Activated CD8-positive, alpha-beta T cell treated with anti-CD3 and anti-CD28 coated beads for 36 hours (primary cell): ENCODE measurements at regions not wholly inside any gene's neighbourhood (a gene's known extent, or its start where the extent isn't known, plus 50 kb on each side); places are given as distances from the start of the nearest gene placed in this dataset.

Source experiments
- ATAC-seq: fragments of 200-7000 bp; cut with Tn5 transposase; one replicate; pipeline ENCODE4 v1.10.0; 2021; ENCODE audit warnings: mild to moderate bottlenecking, moderate library complexity
- CTCF ChIA-PET: fragments of 350-600 bp; sonication (Branson Sonifier 250); formaldehyde crosslinking; loops from one replicate; lab custom pipeline; 2021; ENCODE audit warnings: antibody characterized with exemption; lab: Charles Lee
- POLR2A ChIA-PET: fragments of 350-600 bp; sonication (Branson Sonifier 250); formaldehyde crosslinking; loops from one replicate; lab custom pipeline; 2021; ENCODE audit warnings: antibody characterized with exemption; lab: Charles Lee
- DNase-seq: peaks from one replicate; pipeline ENCODE4 v3.0.0-alpha.2; 2020
- H3K27ac Mint-ChIP-seq: one replicate; pipeline ENCODE4 v1.8.0; 2021; ENCODE audit warnings: mild to moderate bottlenecking, mixed read lengths
- H3K27me3 Mint-ChIP-seq: one replicate; pipeline ENCODE4 v1.8.0; 2021; ENCODE audit warnings: mixed read lengths
- H3K36me3 Mint-ChIP-seq: one replicate; pipeline ENCODE4 v1.8.0; 2021; ENCODE audit warnings: low read depth, mixed read lengths
- H3K4me1 Mint-ChIP-seq: one replicate; pipeline ENCODE4 v1.8.0; 2021; ENCODE audit warnings: low read depth, mixed read lengths
- H3K4me3 Mint-ChIP-seq: one replicate; pipeline ENCODE4 v1.8.0; 2021; ENCODE audit warnings: mild to moderate bottlenecking, moderate library complexity, mixed read lengths
- H3K9me3 Mint-ChIP-seq: one replicate; pipeline ENCODE4 v1.8.0; 2021; ENCODE audit warnings: mixed read lengths
- CTCF ChIP-seq: fragments of 200-600 bp; IDR thresholded peaks from one replicate; pipeline ENCODE4 v1.8.0; 2022; ENCODE audit warnings: antibody characterized with exemption, mild to moderate bottlenecking
- intact Hi-C: fragments of 100-400 bp; cut with micrococcal nuclease; formaldehyde crosslinking; loops from one replicate; pipeline ENCODE4 v1.10.0; 2022

DNA sequence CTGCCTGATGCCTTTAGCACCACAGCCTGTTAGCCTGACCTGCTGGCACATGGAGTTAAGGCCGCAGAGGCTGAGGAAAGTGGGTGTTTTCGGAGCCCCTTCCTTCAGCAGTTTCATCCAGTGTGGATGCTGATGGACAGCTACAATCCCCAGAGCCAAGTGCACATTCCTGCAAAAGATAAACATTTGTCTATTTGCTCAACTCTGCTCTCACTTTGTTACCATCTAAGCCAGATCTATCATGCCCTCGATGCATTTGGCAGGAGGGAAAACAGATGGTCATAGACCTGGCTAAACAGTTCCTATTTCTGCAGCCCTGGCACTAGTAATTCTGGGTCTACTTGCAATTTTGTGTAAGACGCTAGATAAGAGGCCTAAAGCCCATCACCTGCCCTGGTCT is 312.9 kb upstream of the RASGRP1 start:
- H3K9me3 Mint-ChIP-seq = no peaks in the 10 kb centered on the region
- DNase-seq (no peak), ATAC-seq (no peak)
- no peak overlapping the region for H3K4me3 Mint-ChIP-seq
- TF ChIP-seq CTCF = no peak
- H3K27me3 Mint-ChIP-seq = peaks cover 4% of the 10 kb centered on the region
- CTCF ChIA-PET = no interaction called here
- POLR2A ChIA-PET = no interaction called here
- intact Hi-C loops = no loop called here
- H3K4me1 Mint-ChIP-seq = no peaks in the 10 kb centered on the region
- H3K36me3 Mint-ChIP-seq = no peaks in the 10 kb centered on the region
- H3K27ac Mint-ChIP-seq = no peak overlapping the region

DNA sequence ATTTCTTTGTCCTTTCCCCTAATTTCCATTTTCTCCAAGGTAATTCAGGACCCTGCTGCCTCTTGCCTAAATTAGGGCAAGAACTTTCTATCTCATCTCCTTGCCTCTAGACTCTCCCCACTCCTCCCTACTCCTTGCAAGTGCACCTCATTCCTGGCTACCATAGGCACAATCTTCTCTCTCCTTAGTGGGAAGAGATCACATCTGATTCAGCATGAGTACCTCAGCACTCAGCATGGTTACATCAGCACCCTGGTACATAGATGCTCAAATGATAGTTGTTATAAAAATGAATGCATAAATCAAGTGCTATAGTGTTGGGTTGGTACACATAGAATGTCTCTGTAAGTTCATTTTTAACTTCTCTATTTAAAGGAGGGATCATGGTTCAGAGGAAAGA is 313.4 kb upstream of the RASGRP1 start:
- Mint-ChIP-seq H3K36me3 (no peaks in the 10 kb centered on the region), H3K27me3 (peaks cover 4% of the 10 kb centered on the region), H3K9me3 (no peaks in the 10 kb centered on the region), H3K27ac (no peak overlapping the region), H3K4me3 (no peak overlapping the region), H3K4me1 (no peaks in the 10 kb centered on the region)
- POLR2A ChIA-PET = no interaction called here
- CTCF ChIA-PET = no interaction called here
- ATAC-seq (no peak), DNase-seq (no peak)
- no peak for TF ChIP-seq CTCF
- intact Hi-C loops = no loop called here

DNA sequence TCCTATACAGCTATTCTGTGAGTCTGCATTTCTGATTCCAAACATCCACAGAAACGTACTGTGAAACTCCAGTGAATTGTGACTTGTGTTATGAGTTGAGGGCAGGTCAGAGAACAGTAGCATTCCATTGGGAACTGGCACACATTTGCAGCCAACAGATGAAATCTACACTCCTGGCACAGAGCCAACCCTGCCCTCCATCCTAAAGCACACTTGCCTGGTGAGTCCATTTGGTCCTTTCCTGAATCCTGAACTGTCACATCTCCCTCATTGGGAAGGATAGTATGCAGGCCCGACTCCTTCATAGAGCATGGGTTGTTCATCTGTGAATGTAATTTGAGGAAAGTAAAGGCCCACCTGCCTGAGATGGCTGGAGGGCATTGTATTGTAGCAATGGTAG is 314.3 kb upstream of the RASGRP1 start:
- H3K4me1 Mint-ChIP-seq = no peaks in the 10 kb centered on the region
- CTCF ChIA-PET = no interaction called here
- H3K4me3 Mint-ChIP-seq = no peak overlapping the region
- intact Hi-C loops = no loop called here
- H3K9me3 Mint-ChIP-seq = no peaks in the 10 kb centered on the region
- DNase-seq = no peak
- H3K36me3 Mint-ChIP-seq = no peaks in the 10 kb centered on the region
- H3K27ac Mint-ChIP-seq = no peak overlapping the region
- TF ChIP-seq CTCF = no peak
- peaks cover 4% of the 10 kb centered on the region for H3K27me3 Mint-ChIP-seq
- ATAC-seq = no peak
- POLR2A ChIA-PET = no interaction called here

GRCh38 chr15:38879909-38880471 is 315.4 kb upstream of the RASGRP1 start:
- ChIA-PET POLR2A (no interaction called here), CTCF (no interaction called here)
- Mint-ChIP-seq H3K27ac (no peak overlapping the region), H3K4me3 (no peak overlapping the region), H3K36me3 (no peaks in the 10 kb centered on the region), H3K9me3 (no peaks in the 10 kb centered on the region), H3K4me1 (peaks cover 2% of the 10 kb centered on the region), H3K27me3 (peaks cover 4% of the 10 kb centered on the region)
- no peak for ATAC-seq
- intact Hi-C loops = no loop called here
- DNase-seq = no peak
- TF ChIP-seq CTCF = no peak

DNA sequence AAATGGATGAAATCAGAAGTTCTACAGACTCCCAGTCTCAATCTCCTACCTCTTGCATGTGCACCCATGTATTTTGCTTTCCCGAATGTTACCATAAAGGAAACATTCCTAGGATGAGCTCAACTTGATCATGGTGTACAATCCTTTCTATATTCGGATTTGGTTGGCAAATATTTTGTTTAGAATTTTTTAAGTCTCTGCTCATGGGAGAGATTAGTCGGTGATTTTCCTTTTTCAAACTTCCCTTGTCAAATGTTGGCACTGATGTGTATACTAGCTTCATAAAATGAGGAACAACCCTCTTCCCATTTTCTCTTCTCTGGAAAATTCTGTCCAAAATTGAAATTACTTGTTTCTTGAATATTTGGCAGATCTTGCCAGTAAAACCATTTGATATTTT is 317.6 kb upstream of the RASGRP1 start:
- TF ChIP-seq CTCF = no peak
- DNase-seq = no peak
- Mint-ChIP-seq H3K27ac (no peak overlapping the region), H3K36me3 (no peaks in the 10 kb centered on the region), H3K4me1 (peaks cover 2% of the 10 kb centered on the region), H3K4me3 (no peak overlapping the region), H3K9me3 (no peaks in the 10 kb centered on the region), H3K27me3 (peaks cover 4% of the 10 kb centered on the region)
- intact Hi-C loops = no loop called here
- ChIA-PET CTCF (no interaction called here), POLR2A (no interaction called here)
- ATAC-seq = no peak
